ENCODE measurements at regions not wholly inside any gene's neighbourhood (a gene's known extent, or its start where the extent isn't known, plus 50 kb on each side); places are given as distances from the start of the nearest gene placed in this dataset.

GRCh38 chr18:60259052-60259681, 113.4 kb downstream of the MC4R start:
- H3K4me1 ChIP-seq (ENCODE audit: control insufficient read depth in 2 of 2, insufficient read depth in 1 of 2, low read depth in 1 of 2, low read length in 2 of 2), result no peaks in the 10 kb centered on the region
- H3K27ac ChIP-seq (replicated peaks; ENCODE audit: low read length), result no peak overlapping the region
- no peak overlapping the region for H3K9ac ChIP-seq (ENCODE audit: low read depth, low read length, poor library complexity)
- no CpG with 5 or more reads among the region's 6 CpGs for WGBS, 2 donors (ENCODE audit: extremely low coverage in 2 of 2, insufficient read length in 2 of 2, insufficient replicate concordance in 1 of 2)
- H4K91ac ChIP-seq (ENCODE audit: low read depth, low read length, poor library complexity), result no peak overlapping the region
- H3K36me3 ChIP-seq (replicated peaks in 1 of 2; ENCODE audit: control insufficient read depth in 2 of 2, insufficient read depth in 2 of 2, low read length in 2 of 2), result no peaks in the 10 kb centered on the region
- no peak overlapping the region for H3K4me3 ChIP-seq (ENCODE audit: low read length in 2 of 2)
- H3K18ac ChIP-seq (ENCODE audit: low read length), result no peak overlapping the region
- H3K27me3 ChIP-seq (ENCODE audit: control insufficient read depth in 3 of 3, insufficient read depth in 3 of 3, low read depth in 1 of 3, low read length in 3 of 3), result no peaks in the 10 kb centered on the region
- H2BK12ac ChIP-seq (ENCODE audit: low read length), result no peak overlapping the region
- no peak overlapping the region for H3K4me2 ChIP-seq (ENCODE audit: insufficient read depth, low read length, poor library complexity, severe bottlenecking)
- no peak overlapping the region for H2BK15ac ChIP-seq (ENCODE audit: low read length)
- no peak overlapping the region for H3K4ac ChIP-seq (ENCODE audit: low read length)
- H4K8ac ChIP-seq (ENCODE audit: low read depth, low read length), result no peak overlapping the region
- H3K79me1 ChIP-seq (ENCODE audit: low read depth, low read length), result no peaks in the 10 kb centered on the region
- H3K9me3 ChIP-seq (replicated peaks in 1 of 2; ENCODE audit: control insufficient read depth in 2 of 2, insufficient read depth in 1 of 2, low read depth in 1 of 2, low read length in 2 of 2), result no peaks in the 10 kb centered on the region
- H3K14ac ChIP-seq (ENCODE audit: low read length), result no peak overlapping the region
- no peak overlapping the region for H2BK120ac ChIP-seq (ENCODE audit: low read depth, low read length)
- H2BK5ac ChIP-seq (ENCODE audit: low read length), result no peak overlapping the region
- H2AK5ac ChIP-seq (ENCODE audit: low read depth, low read length), result no peak overlapping the region
- no peak overlapping the region for H2AFZ ChIP-seq (ENCODE audit: low read length)
- no peak for DNase-seq (ENCODE audit: low spot score)
- no peak overlapping the region for H3K23ac ChIP-seq (ENCODE audit: low read depth, low read length, poor library complexity)

GRCh38 chr18:60249388-60249787, 123.2 kb downstream of the MC4R start:
- H3K4me1 ChIP-seq (ENCODE audit: control insufficient read depth in 2 of 2, insufficient read depth in 1 of 2, low read depth in 1 of 2, low read length in 2 of 2), result peaks cover 0 to 2% of the 10 kb centered on the region in 2 donors
- no peak overlapping the region for H4K91ac ChIP-seq (ENCODE audit: low read depth, low read length, poor library complexity)
- H2BK12ac ChIP-seq (ENCODE audit: low read length), result no peak overlapping the region
- H4K8ac ChIP-seq (ENCODE audit: low read depth, low read length), result no peak overlapping the region
- no peak overlapping the region for H2AFZ ChIP-seq (ENCODE audit: low read length)
- H2BK5ac ChIP-seq (ENCODE audit: low read length), result no peak overlapping the region
- H3K4me3 ChIP-seq (ENCODE audit: low read length in 2 of 2), result peak overlapping the region in 1 of 2 donors; percentile 54
- no peaks in the 10 kb centered on the region for H3K9me3 ChIP-seq (replicated peaks in 1 of 2; ENCODE audit: control insufficient read depth in 2 of 2, insufficient read depth in 1 of 2, low read depth in 1 of 2, low read length in 2 of 2)
- H3K79me1 ChIP-seq (ENCODE audit: low read depth, low read length), result no peaks in the 10 kb centered on the region
- no peak overlapping the region for H3K27ac ChIP-seq (replicated peaks; ENCODE audit: low read length)
- H3K27me3 ChIP-seq (ENCODE audit: control insufficient read depth in 3 of 3, insufficient read depth in 3 of 3, low read depth in 1 of 3, low read length in 3 of 3), result no peaks in the 10 kb centered on the region
- no peak overlapping the region for H2BK120ac ChIP-seq (ENCODE audit: low read depth, low read length)
- no peaks in the 10 kb centered on the region for H3K36me3 ChIP-seq (replicated peaks in 1 of 2; ENCODE audit: control insufficient read depth in 2 of 2, insufficient read depth in 2 of 2, low read length in 2 of 2)
- no peak for DNase-seq (ENCODE audit: low spot score)
- no peak overlapping the region for H2BK15ac ChIP-seq (ENCODE audit: low read length)
- H3K23ac ChIP-seq (ENCODE audit: low read depth, low read length, poor library complexity), result no peak overlapping the region
- H3K9ac ChIP-seq (ENCODE audit: low read depth, low read length, poor library complexity), result no peak overlapping the region
- no CpG with 5 or more reads among the region's 8 CpGs for WGBS, 2 donors (ENCODE audit: extremely low coverage in 2 of 2, insufficient read length in 2 of 2, insufficient replicate concordance in 1 of 2)
- H3K4ac ChIP-seq (ENCODE audit: low read length), result no peak overlapping the region
- H2AK5ac ChIP-seq (ENCODE audit: low read depth, low read length), result no peak overlapping the region
- no peak overlapping the region for H3K18ac ChIP-seq (ENCODE audit: low read length)
- no peak overlapping the region for H3K14ac ChIP-seq (ENCODE audit: low read length)
- H3K4me2 ChIP-seq (ENCODE audit: insufficient read depth, low read length, poor library complexity, severe bottlenecking), result no peak overlapping the region

DNA sequence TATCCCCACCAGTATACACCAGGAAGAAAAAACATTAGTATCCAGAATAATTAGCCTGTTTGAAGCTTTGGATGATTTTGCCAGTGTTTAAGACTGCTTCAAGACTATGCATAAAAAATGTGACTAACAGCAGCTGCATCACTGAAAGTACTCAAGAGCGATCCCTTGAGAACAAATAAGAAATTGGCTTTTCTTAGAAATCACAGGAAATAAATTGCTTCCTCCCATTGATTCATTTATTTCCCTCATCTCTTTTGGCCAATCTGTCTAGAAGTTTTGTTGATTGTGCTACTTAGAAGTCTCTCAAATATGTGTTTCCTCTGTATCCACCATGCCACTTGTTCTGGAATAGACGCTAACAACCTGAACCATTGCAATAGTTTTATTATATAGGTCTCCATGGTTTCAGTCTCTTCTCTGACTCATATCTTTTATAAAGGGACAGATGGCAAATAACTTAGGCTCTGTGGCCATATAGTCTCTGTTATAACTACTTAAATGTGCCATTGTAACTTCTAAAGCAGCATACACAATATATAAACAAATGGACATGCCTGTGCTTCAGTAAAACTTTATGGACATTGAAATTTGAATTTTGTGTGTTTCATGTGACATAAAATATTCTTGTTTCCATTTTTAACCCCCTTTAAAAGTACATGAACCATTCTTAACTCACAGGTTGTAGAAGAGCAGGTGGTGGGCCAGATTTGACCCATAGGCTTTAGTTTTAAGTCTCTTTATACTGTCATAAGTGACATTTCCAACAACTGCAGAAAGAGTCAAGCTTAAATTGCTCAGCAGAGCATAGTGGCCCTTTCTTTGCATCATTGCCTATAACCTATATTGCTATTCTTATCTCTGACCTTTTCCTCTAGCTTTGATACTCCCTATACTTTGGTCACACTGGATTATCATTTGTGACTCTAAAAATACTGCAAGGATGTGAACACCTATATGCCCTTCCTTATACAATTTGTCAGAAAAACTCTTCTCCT, 123.9 kb downstream of the MC4R start:
- DNase-seq (ENCODE audit: low spot score), result no peak
- Histone ChIP-seq H3K9me3 (replicated peaks in 1 of 2; ENCODE audit: control insufficient read depth in 2 of 2, insufficient read depth in 1 of 2, low read depth in 1 of 2, low read length in 2 of 2) (no peaks in the 10 kb centered on the region), H2AFZ (ENCODE audit: low read length) (no peak overlapping the region), H3K14ac (ENCODE audit: low read length) (no peak overlapping the region), H2BK15ac (ENCODE audit: low read length) (no peak overlapping the region), H3K27ac (replicated peaks; ENCODE audit: low read length) (no peak overlapping the region), H3K27me3 (ENCODE audit: control insufficient read depth in 3 of 3, insufficient read depth in 3 of 3, low read depth in 1 of 3, low read length in 3 of 3) (no peaks in the 10 kb centered on the region), H3K4me2 (ENCODE audit: insufficient read depth, low read length, poor library complexity, severe bottlenecking) (no peak overlapping the region), H3K4ac (ENCODE audit: low read length) (no peak overlapping the region), H2BK12ac (ENCODE audit: low read length) (no peak overlapping the region), H4K91ac (ENCODE audit: low read depth, low read length, poor library complexity) (no peak overlapping the region), H3K4me1 (ENCODE audit: control insufficient read depth in 2 of 2, insufficient read depth in 1 of 2, low read depth in 1 of 2, low read length in 2 of 2) (peaks cover 0 to 2% of the 10 kb centered on the region in 2 donors), H2AK5ac (ENCODE audit: low read depth, low read length) (no peak overlapping the region), H3K79me1 (ENCODE audit: low read depth, low read length) (no peaks in the 10 kb centered on the region), H2BK5ac (ENCODE audit: low read length) (no peak overlapping the region), H3K23ac (ENCODE audit: low read depth, low read length, poor library complexity) (no peak overlapping the region), H3K4me3 (ENCODE audit: low read length in 2 of 2) (no peak overlapping the region), H3K36me3 (replicated peaks in 1 of 2; ENCODE audit: control insufficient read depth in 2 of 2, insufficient read depth in 2 of 2, low read length in 2 of 2) (no peaks in the 10 kb centered on the region), H4K8ac (ENCODE audit: low read depth, low read length) (no peak overlapping the region), H2BK120ac (ENCODE audit: low read depth, low read length) (no peak overlapping the region), H3K9ac (ENCODE audit: low read depth, low read length, poor library complexity) (no peak overlapping the region), H3K18ac (ENCODE audit: low read length) (no peak overlapping the region)
- no CpG with 5 or more reads among the region's 2 CpGs for WGBS, 2 donors (ENCODE audit: extremely low coverage in 2 of 2, insufficient read length in 2 of 2, insufficient replicate concordance in 1 of 2)

DNA sequence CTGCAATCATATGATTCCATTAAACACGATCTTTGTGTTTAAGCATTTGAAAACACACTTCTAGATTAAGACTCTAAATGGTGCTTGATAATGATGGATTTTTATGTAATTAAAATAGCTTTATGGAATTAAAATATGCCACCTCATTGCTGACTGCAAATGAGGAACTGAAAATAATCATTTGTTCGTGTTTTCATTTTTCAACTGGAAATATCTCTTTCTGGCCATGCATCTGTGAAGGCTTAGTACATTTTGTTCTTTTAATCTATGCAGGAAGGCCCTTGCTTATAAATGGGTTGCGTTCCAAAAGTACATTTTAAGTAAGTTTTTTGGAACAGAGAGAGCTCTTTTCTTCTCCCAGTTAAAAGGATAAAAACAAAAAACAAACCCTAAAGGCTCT, 125.5 kb downstream of the MC4R start:
- Histone ChIP-seq H3K27ac (replicated peaks; ENCODE audit: low read length) (no peak overlapping the region), H3K23ac (ENCODE audit: low read depth, low read length, poor library complexity) (no peak overlapping the region), H3K27me3 (ENCODE audit: control insufficient read depth in 3 of 3, insufficient read depth in 3 of 3, low read depth in 1 of 3, low read length in 3 of 3) (no peaks in the 10 kb centered on the region), H2AK5ac (ENCODE audit: low read depth, low read length) (no peak overlapping the region), H3K4ac (ENCODE audit: low read length) (no peak overlapping the region), H2BK15ac (ENCODE audit: low read length) (no peak overlapping the region), H2AFZ (ENCODE audit: low read length) (no peak overlapping the region), H4K8ac (ENCODE audit: low read depth, low read length) (no peak overlapping the region), H3K4me1 (ENCODE audit: control insufficient read depth in 2 of 2, insufficient read depth in 1 of 2, low read depth in 1 of 2, low read length in 2 of 2) (peaks cover 0 to 2% of the 10 kb centered on the region in 2 donors), H3K79me1 (ENCODE audit: low read depth, low read length) (no peaks in the 10 kb centered on the region), H3K9ac (ENCODE audit: low read depth, low read length, poor library complexity) (no peak overlapping the region), H3K18ac (ENCODE audit: low read length) (no peak overlapping the region), H3K4me3 (ENCODE audit: low read length in 2 of 2) (no peak overlapping the region), H3K14ac (ENCODE audit: low read length) (no peak overlapping the region), H2BK12ac (ENCODE audit: low read length) (no peak overlapping the region), H3K9me3 (replicated peaks in 1 of 2; ENCODE audit: control insufficient read depth in 2 of 2, insufficient read depth in 1 of 2, low read depth in 1 of 2, low read length in 2 of 2) (no peaks in the 10 kb centered on the region), H4K91ac (ENCODE audit: low read depth, low read length, poor library complexity) (no peak overlapping the region), H3K4me2 (ENCODE audit: insufficient read depth, low read length, poor library complexity, severe bottlenecking) (no peak overlapping the region), H3K36me3 (replicated peaks in 1 of 2; ENCODE audit: control insufficient read depth in 2 of 2, insufficient read depth in 2 of 2, low read length in 2 of 2) (no peaks in the 10 kb centered on the region), H2BK120ac (ENCODE audit: low read depth, low read length) (no peak overlapping the region), H2BK5ac (ENCODE audit: low read length) (no peak overlapping the region)
- no peak for DNase-seq (ENCODE audit: low spot score)
- no CpG with 5 or more reads among the region's 3 CpGs for WGBS, 2 donors (ENCODE audit: extremely low coverage in 2 of 2, insufficient read length in 2 of 2, insufficient replicate concordance in 1 of 2)

Measured in neuronal stem cell (in vitro differentiated cells).